HG03280 (cell line): ENCODE measurements at regions not wholly inside any gene's neighbourhood (a gene's known extent, or its start where the extent isn't known, plus 50 kb on each side); places are given as distances from the start of the nearest gene placed in this dataset.
"Not testable (repeated sequence)": the region's sequence is repeated elsewhere in the genome, so short reads cannot be mapped to it uniquely, and the experiment has no call there.

ENCODE experiments used
- ATAC-seq: cut with Tn5 transposase; IDR thresholded peaks from one replicate; pipeline ENCODE4 v1.9.1; 2021; ENCODE audit warnings: mild to moderate bottlenecking, moderate library complexity; ENCODE audit not compliant: unreplicated experiment

GRCh38 chr6:134647861-134648260 lies 302.0 kb downstream of the ALDH8A1 start:
- ATAC-seq: no peak

GRCh38 chr6:134642819-134643218 lies 307.1 kb downstream of the ALDH8A1 start:
- ATAC-seq: no peak

- no peak for ATAC-seq
These were observed 307.6 kb downstream of the ALDH8A1 start for GRCh38 chr6:134642279-134642678.

GRCh38 chr6:134640975-134641429 lies 308.9 kb downstream of the ALDH8A1 start:
- ATAC-seq: peak; percentile 87

- no peak for ATAC-seq
These were observed 309.7 kb downstream of the ALDH8A1 start for GRCh38 chr6:134640229-134640628.

GRCh38 chr6:134637847-134638437 lies 312.0 kb downstream of the ALDH8A1 start:
- no peak for ATAC-seq

GRCh38 chr6:134637282-134637681 lies 312.6 kb downstream of the ALDH8A1 start:
- ATAC-seq: no peak

GRCh38 chr6:134636186-134636799 lies 313.6 kb downstream of the ALDH8A1 start:
- no peak for ATAC-seq

GRCh38 chr6:134634966-134635365 lies 314.9 kb downstream of the ALDH8A1 start:
- no peak for ATAC-seq

GRCh38 chr6:134634466-134634865 lies 315.4 kb downstream of the ALDH8A1 start:
- ATAC-seq: no peak

GRCh38 chr6:134632982-134633940 lies 315.3 kb upstream of the SGK1 start:
- ATAC-seq: not testable (repeated sequence)

GRCh38 chr6:134632024-134632423 lies 314.1 kb upstream of the SGK1 start:
- no peak for ATAC-seq

- ATAC-seq: no peak
These were observed 313.5 kb upstream of the SGK1 start for GRCh38 chr6:134631398-134631924.

GRCh38 chr6:134630508-134631121 lies 312.7 kb upstream of the SGK1 start:
- ATAC-seq: no peak

GRCh38 chr6:134628154-134628553 lies 310.2 kb upstream of the SGK1 start:
- no peak for ATAC-seq

GRCh38 chr6:134627707-134628106 lies 309.8 kb upstream of the SGK1 start:
- no peak for ATAC-seq

GRCh38 chr6:134626589-134626988 lies 308.7 kb upstream of the SGK1 start:
- ATAC-seq: no peak

GRCh38 chr6:134626086-134626485 lies 308.2 kb upstream of the SGK1 start:
- ATAC-seq: no peak

GRCh38 chr6:134624781-134625180 lies 306.9 kb upstream of the SGK1 start:
- ATAC-seq: no peak

- ATAC-seq: no peak
These were observed 305.5 kb upstream of the SGK1 start for GRCh38 chr6:134623401-134623800.
